IPS DF 6.9 (cell line): ENCODE measurements at regions not wholly inside any gene's neighbourhood (a gene's known extent, or its start where the extent isn't known, plus 50 kb on each side); places are given as distances from the start of the nearest gene placed in this dataset.

Source experiments
- DNase-seq: peaks from one replicate; pipeline ENCODE4 v3.0.0-alpha.2; 2013; ENCODE audit warnings: low read depth, low spot score
- H3K27ac ChIP-seq: one replicate; pipeline ENCODE4 v1.5.1; 2013; ENCODE audit warnings: low read length, control low read depth
- H3K27me3 ChIP-seq: 2 replicates; pipeline ENCODE4 v1.6.1; 2013; ENCODE audit warnings: mild to moderate bottlenecking, low read length; ENCODE audit not compliant: control insufficient read depth, insufficient read depth
- H3K36me3 ChIP-seq: 2 replicates; pipeline ENCODE4 v1.6.1; 2013; ENCODE audit warnings: low read length; ENCODE audit not compliant: control insufficient read depth, insufficient read depth
- H3K4me1 ChIP-seq: 2 replicates; pipeline ENCODE4 v1.6.1; 2013; ENCODE audit warnings: low read length; ENCODE audit not compliant: control insufficient read depth, insufficient read depth
- H3K4me3 ChIP-seq: 2 replicates; pipeline ENCODE4 v1.5.1; 2013; ENCODE audit warnings: mild to moderate bottlenecking, low read length
- H3K9me3 ChIP-seq: 2 replicates; pipeline ENCODE4 v1.6.1; 2013; ENCODE audit warnings: low read length, inconsistent platforms; ENCODE audit not compliant: control insufficient read depth, insufficient read depth
- WGBS: extraction: QIAGEN DNeasy Blood & Tissue Kit; methylation state at CpG from one replicate; pipeline ENCODE4 v1.1.7; 2013; ENCODE audit warnings: mixed read lengths, missing lambda C conversion rate; ENCODE audit not compliant: insufficient read length, insufficient coverage; 5-methylcytosine and 5-hydroxymethylcytosine counted together

GRCh38 chr5:105593011-105593760 lies 2030.6 kb upstream of the NUDT12 start:
- Histone ChIP-seq H3K36me3 (no peaks in the 10 kb centered on the region), H3K4me1 (no peaks in the 10 kb centered on the region), H3K9me3 (no peaks in the 10 kb centered on the region), H3K27ac (no peak overlapping the region), H3K4me3 (no peak overlapping the region), H3K27me3 (no peaks in the 10 kb centered on the region)
- WGBS: no CpG with 5 or more reads among the region's 6 CpGs
- DNase-seq: no peak

- DNase-seq: no peak
These were observed 2025.5 kb upstream of the NUDT12 start for GRCh38 chr5:105587963-105588662.

GRCh38 chr5:105581988-105582690 lies 2019.5 kb upstream of the NUDT12 start:
- no peak overlapping the region for H3K27ac ChIP-seq
- no peaks in the 10 kb centered on the region for H3K9me3 ChIP-seq
- no peaks in the 10 kb centered on the region for H3K36me3 ChIP-seq
- no peaks in the 10 kb centered on the region for H3K27me3 ChIP-seq
- WGBS: no CpG with 5 or more reads among the region's 7 CpGs
- no peak for DNase-seq
- H3K4me1 ChIP-seq: no peaks in the 10 kb centered on the region; the same call in 1 of the 2 replicates
- no peak overlapping the region for H3K4me3 ChIP-seq

More at GRCh38 chr5:105587963-105588662, 2025.5 kb upstream of the NUDT12 start:
- H3K9me3 ChIP-seq: no peaks in the 10 kb centered on the region
- no peaks in the 10 kb centered on the region for H3K4me1 ChIP-seq
- no peak overlapping the region for H3K4me3 ChIP-seq
- H3K27me3 ChIP-seq: no peaks in the 10 kb centered on the region
- H3K27ac ChIP-seq: no peak overlapping the region
- no peaks in the 10 kb centered on the region for H3K36me3 ChIP-seq
- WGBS: no CpG with 5 or more reads among the region's 6 CpGs

- no peak for DNase-seq
- no peak overlapping the region for H3K4me3 ChIP-seq
- no peaks in the 10 kb centered on the region for H3K4me1 ChIP-seq
- H3K9me3 ChIP-seq: no peaks in the 10 kb centered on the region
- no peaks in the 10 kb centered on the region for H3K36me3 ChIP-seq
- no peaks in the 10 kb centered on the region for H3K27me3 ChIP-seq
- H3K27ac ChIP-seq: no peak overlapping the region
These were observed 2011.0 kb upstream of the NUDT12 start for GRCh38 chr5:105573575-105573974.

GRCh38 chr5:105565531-105565930 lies 2002.9 kb upstream of the NUDT12 start:
- Histone ChIP-seq H3K27ac (no peak overlapping the region), H3K36me3 (no peaks in the 10 kb centered on the region), H3K4me1 (no peaks in the 10 kb centered on the region), H3K27me3 (no peaks in the 10 kb centered on the region), H3K4me3 (no peak overlapping the region), H3K9me3 (no peaks in the 10 kb centered on the region)
- no CpG with 5 or more reads among the region's 1 CpG for WGBS
- DNase-seq: no peak

GRCh38 chr5:105563842-105564241 lies 2001.3 kb upstream of the NUDT12 start:
- WGBS: no CpG with 5 or more reads among the region's 8 CpGs
- Histone ChIP-seq H3K27me3 (no peaks in the 10 kb centered on the region), H3K9me3 (no peaks in the 10 kb centered on the region), H3K36me3 (no peaks in the 10 kb centered on the region), H3K4me1 (no peaks in the 10 kb centered on the region), H3K27ac (no peak overlapping the region), H3K4me3 (no peak overlapping the region)
- no peak for DNase-seq

GRCh38 chr5:105554568-105555169 lies 1992.1 kb upstream of the NUDT12 start:
- Histone ChIP-seq H3K27ac (no peak overlapping the region), H3K27me3 (no peaks in the 10 kb centered on the region), H3K4me3 (no peak overlapping the region), H3K36me3 (no peaks in the 10 kb centered on the region), H3K9me3 (no peaks in the 10 kb centered on the region), H3K4me1 (no peaks in the 10 kb centered on the region)
- no peak for DNase-seq
- no CpG with 5 or more reads among the region's 4 CpGs for WGBS

GRCh38 chr5:105544300-105544699 lies 1981.7 kb upstream of the NUDT12 start:
- Histone ChIP-seq H3K27ac (no peak overlapping the region), H3K36me3 (no peaks in the 10 kb centered on the region), H3K4me1 (no peaks in the 10 kb centered on the region), H3K9me3 (no peaks in the 10 kb centered on the region), H3K4me3 (no peak overlapping the region), H3K27me3 (no peaks in the 10 kb centered on the region)
- no peak for DNase-seq
- WGBS: no CpG with 5 or more reads among the region's 1 CpG

- no peak for DNase-seq
- no peaks in the 10 kb centered on the region for H3K9me3 ChIP-seq
- H3K4me1 ChIP-seq: no peaks in the 10 kb centered on the region
- no peaks in the 10 kb centered on the region for H3K27me3 ChIP-seq
- H3K27ac ChIP-seq: no peak overlapping the region
- no peaks in the 10 kb centered on the region for H3K36me3 ChIP-seq
- no peak overlapping the region for H3K4me3 ChIP-seq
These were observed 1974.1 kb upstream of the NUDT12 start for GRCh38 chr5:105536675-105537074.

GRCh38 chr5:105530716-105531261 lies 1968.2 kb upstream of the NUDT12 start:
- Histone ChIP-seq H3K27me3 (no peaks in the 10 kb centered on the region), H3K36me3 (no peaks in the 10 kb centered on the region), H3K27ac (no peak overlapping the region), H3K4me3 (no peak overlapping the region), H3K9me3 (no peaks in the 10 kb centered on the region; the same call in 1 of the 2 replicates), H3K4me1 (no peaks in the 10 kb centered on the region)
- no CpG with 5 or more reads among the region's 3 CpGs for WGBS
- DNase-seq: no peak
